ENCODE measurements at regions not wholly inside any gene's neighbourhood (a gene's known extent, or its start where the extent isn't known, plus 50 kb on each side); places are given as distances from the start of the nearest gene placed in this dataset.

GRCh38 chr9:25537808-25538207, 140.4 kb downstream of the TUSC1 start:
- Histone ChIP-seq H3K27me3 (ENCODE audit: control insufficient read depth, insufficient read depth, low read length) (no peaks in the 10 kb centered on the region), H3K9me3 (ENCODE audit: control insufficient read depth, insufficient read depth, low read depth, low read length) (no peaks in the 10 kb centered on the region), H3K27ac (ENCODE audit: low read length) (no peak overlapping the region), H3K4me1 (ENCODE audit: control insufficient read depth, insufficient read depth, low read length) (no peaks in the 10 kb centered on the region), H3K36me3 (ENCODE audit: control insufficient read depth, insufficient read depth, low read length) (no peaks in the 10 kb centered on the region), H3K4me3 (ENCODE audit: low read depth in 2 of 2, low read length in 2 of 2) (no peak overlapping the region)
- CTCF ChIA-PET: no interaction called here
- TF ChIP-seq REST (IDR thresholded peaks at IDR 0.05; ENCODE audit: insufficient read depth in 1 of 2, low read depth in 2 of 2, low read length in 1 of 2) (no peak), SIN3A (IDR thresholded peaks at IDR 0.05; ENCODE audit: borderline replicate concordance, insufficient read depth, low read depth, low read length) (no peak), POLR2AphosphoS5 (IDR thresholded peaks at IDR 0.05; ENCODE audit: low read depth, low read length) (no peak), CTCF (IDR thresholded peaks at IDR 0.05) (no peak), TCF7L2 (IDR thresholded peaks at IDR 0.05; ENCODE audit: low read depth, low read length) (no peak)
- DNase-seq (ENCODE audit: low read depth, low spot score): no peak
- no peak for ATAC-seq
- POLR2A ChIA-PET: no interaction called here
- in situ Hi-C loops (cut with HindIII; ENCODE audit: low pct_unique_long_range_greater_than_20kb, low sequenced_read_pairs): no loop called here
- BruUV-seq (replicated peaks): no TSS peak
- intact Hi-C loops (cut with micrococcal nuclease; ENCODE audit: unreplicated experiment): no loop called here

- Histone ChIP-seq H3K27me3 (ENCODE audit: control insufficient read depth, insufficient read depth, low read length) (no peaks in the 10 kb centered on the region), H3K4me1 (ENCODE audit: control insufficient read depth, insufficient read depth, low read length) (no peaks in the 10 kb centered on the region), H3K4me3 (ENCODE audit: low read depth in 2 of 2, low read length in 2 of 2) (no peak overlapping the region), H3K36me3 (ENCODE audit: control insufficient read depth, insufficient read depth, low read length) (no peaks in the 10 kb centered on the region), H3K27ac (ENCODE audit: low read length) (no peak overlapping the region), H3K9me3 (ENCODE audit: control insufficient read depth, insufficient read depth, low read depth, low read length) (no peaks in the 10 kb centered on the region)
- POLR2A ChIA-PET: no interaction called here
- intact Hi-C loops (cut with micrococcal nuclease; ENCODE audit: unreplicated experiment): no loop called here
- BruUV-seq (replicated peaks): no TSS peak
- CTCF ChIA-PET: no interaction called here
- ATAC-seq (no peak), DNase-seq (ENCODE audit: low read depth, low spot score) (no peak)
- TF ChIP-seq TCF7L2 (IDR thresholded peaks at IDR 0.05; ENCODE audit: low read depth, low read length) (no peak), POLR2AphosphoS5 (IDR thresholded peaks at IDR 0.05; ENCODE audit: low read depth, low read length) (no peak), CTCF (IDR thresholded peaks at IDR 0.05) (no peak), SIN3A (IDR thresholded peaks at IDR 0.05; ENCODE audit: borderline replicate concordance, insufficient read depth, low read depth, low read length) (no peak), REST (IDR thresholded peaks at IDR 0.05; ENCODE audit: insufficient read depth in 1 of 2, low read depth in 2 of 2, low read length in 1 of 2) (no peak)
- in situ Hi-C loops (cut with HindIII; ENCODE audit: low pct_unique_long_range_greater_than_20kb, low sequenced_read_pairs): no loop called here
These were observed 159.0 kb downstream of the TUSC1 start for GRCh38 chr9:25519286-25519685.
